ENCODE measurements at regions not wholly inside any gene's neighbourhood (a gene's known extent, or its start where the extent isn't known, plus 50 kb on each side); places are given as distances from the start of the nearest gene placed in this dataset.
A peak's percentile ranks its signal among the peaks of the same experiment; 100 is the strongest.

GRCh38 chr3:99248130-99248529 lies 346.6 kb upstream of the DCBLD2 start:
- Mint-ChIP-seq H3K9me3 (ENCODE audit: unreplicated experiment) (peaks cover 1% of the 10 kb centered on the region), H3K36me3 (ENCODE audit: low read depth, unreplicated experiment) (no peaks in the 10 kb centered on the region), H3K4me3 (ENCODE audit: unreplicated experiment) (no peak overlapping the region), H3K27me3 (ENCODE audit: low read depth, unreplicated experiment) (no peaks in the 10 kb centered on the region), H3K4me1 (ENCODE audit: low read depth, unreplicated experiment) (peaks cover 14% of the 10 kb centered on the region), H3K27ac (ENCODE audit: unreplicated experiment) (no peak overlapping the region)
- H3K9me3 ChIP-seq (ENCODE audit: insufficient read depth, low read depth, low read length) = no peaks in the 10 kb centered on the region
- H3K4me2 ChIP-seq (ENCODE audit: low read length) = peak overlapping the region; percentile 5
- H3K36me3 ChIP-seq (ENCODE audit: insufficient read depth, low read length) = no peaks in the 10 kb centered on the region
- FAIRE-seq (peak; percentile 88), DNase-seq (ENCODE audit: low read depth) (peak; percentile 52)
- no peaks in the 10 kb centered on the region for H3K79me2 ChIP-seq (ENCODE audit: insufficient read depth, low read length)
- peaks cover 21% of the 10 kb centered on the region for H3K4me1 ChIP-seq (ENCODE audit: insufficient read depth, low read length)
- H4K20me1 ChIP-seq (ENCODE audit: insufficient read depth, low read length) = no peaks in the 10 kb centered on the region
- H3K9ac ChIP-seq (ENCODE audit: low read length) = no peak overlapping the region
- H2AFZ ChIP-seq (ENCODE audit: low read depth, low read length) = no peak overlapping the region
- TF ChIP-seq EZH2 (IDR thresholded peaks at IDR 0.05; ENCODE audit: insufficient read depth, low read length) (no peak), CTCF (IDR thresholded peaks at IDR 0.05; ENCODE audit: insufficient read depth, low read depth, low read length) (no peak)
- H3K27me3 ChIP-seq (ENCODE audit: insufficient read depth, low read length) = no peaks in the 10 kb centered on the region
- no peak overlapping the region for H3K27ac ChIP-seq (ENCODE audit: low read depth, low read length)
- H3K4me3 ChIP-seq (ENCODE audit: insufficient read depth, low read depth, low read length) = no peak overlapping the region

GRCh38 chr3:99246010-99246654 lies 344.6 kb upstream of the DCBLD2 start:
- peak; percentile 50 for DNase-seq (ENCODE audit: low read depth)
- H3K9me3 Mint-ChIP-seq (ENCODE audit: unreplicated experiment) = peaks cover 1% of the 10 kb centered on the region
- H3K4me1 Mint-ChIP-seq (ENCODE audit: low read depth, unreplicated experiment) = peaks cover 22% of the 10 kb centered on the region
- Histone ChIP-seq H3K27me3 (ENCODE audit: insufficient read depth, low read length) (no peaks in the 10 kb centered on the region), H3K9ac (ENCODE audit: low read length) (no peak overlapping the region), H3K36me3 (ENCODE audit: insufficient read depth, low read length) (no peaks in the 10 kb centered on the region), H3K79me2 (ENCODE audit: insufficient read depth, low read length) (no peaks in the 10 kb centered on the region), H3K4me3 (ENCODE audit: insufficient read depth, low read depth, low read length) (no peak overlapping the region), H3K4me2 (ENCODE audit: low read length) (peak overlapping the region; percentile 13), H3K9me3 (ENCODE audit: insufficient read depth, low read depth, low read length) (no peaks in the 10 kb centered on the region), H3K4me1 (ENCODE audit: insufficient read depth, low read length) (peaks cover 21% of the 10 kb centered on the region), H4K20me1 (ENCODE audit: insufficient read depth, low read length) (no peaks in the 10 kb centered on the region), H3K27ac (ENCODE audit: low read depth, low read length) (no peak overlapping the region), H2AFZ (ENCODE audit: low read depth, low read length) (no peak overlapping the region)
- H3K36me3 Mint-ChIP-seq (ENCODE audit: low read depth, unreplicated experiment) = no peaks in the 10 kb centered on the region
- FAIRE-seq = no peak
- H3K27ac Mint-ChIP-seq (ENCODE audit: unreplicated experiment) = peak overlapping the region; percentile 23
- H3K27me3 Mint-ChIP-seq (ENCODE audit: low read depth, unreplicated experiment) = no peaks in the 10 kb centered on the region
- H3K4me3 Mint-ChIP-seq (ENCODE audit: unreplicated experiment) = peak overlapping the region; percentile 9
- no peak for TF ChIP-seq CTCF (IDR thresholded peaks at IDR 0.05; ENCODE audit: insufficient read depth, low read depth, low read length)
- TF ChIP-seq EZH2 (IDR thresholded peaks at IDR 0.05; ENCODE audit: insufficient read depth, low read length) = no peak

GRCh38 chr3:99242271-99242670 lies 340.8 kb upstream of the DCBLD2 start:
- no peaks in the 10 kb centered on the region for H3K27me3 Mint-ChIP-seq (ENCODE audit: low read depth, unreplicated experiment)
- Histone ChIP-seq H3K4me2 (ENCODE audit: low read length) (no peak overlapping the region), H3K9me3 (ENCODE audit: insufficient read depth, low read depth, low read length) (no peaks in the 10 kb centered on the region), H3K36me3 (ENCODE audit: insufficient read depth, low read length) (no peaks in the 10 kb centered on the region), H3K27ac (ENCODE audit: low read depth, low read length) (no peak overlapping the region), H3K4me1 (ENCODE audit: insufficient read depth, low read length) (peaks cover 5% of the 10 kb centered on the region), H3K4me3 (ENCODE audit: insufficient read depth, low read depth, low read length) (no peak overlapping the region), H2AFZ (ENCODE audit: low read depth, low read length) (no peak overlapping the region), H3K79me2 (ENCODE audit: insufficient read depth, low read length) (no peaks in the 10 kb centered on the region), H4K20me1 (ENCODE audit: insufficient read depth, low read length) (no peaks in the 10 kb centered on the region), H3K9ac (ENCODE audit: low read length) (no peak overlapping the region), H3K27me3 (ENCODE audit: insufficient read depth, low read length) (no peaks in the 10 kb centered on the region)
- H3K4me3 Mint-ChIP-seq (ENCODE audit: unreplicated experiment) = no peak overlapping the region
- H3K36me3 Mint-ChIP-seq (ENCODE audit: low read depth, unreplicated experiment) = no peaks in the 10 kb centered on the region
- TF ChIP-seq CTCF (IDR thresholded peaks at IDR 0.05; ENCODE audit: insufficient read depth, low read depth, low read length) (no peak), EZH2 (IDR thresholded peaks at IDR 0.05; ENCODE audit: insufficient read depth, low read length) (no peak)
- DNase-seq (ENCODE audit: low read depth) (peak; percentile 59), FAIRE-seq (peak; percentile 85)
- peaks cover 20% of the 10 kb centered on the region for H3K4me1 Mint-ChIP-seq (ENCODE audit: low read depth, unreplicated experiment)
- peak overlapping the region; percentile 41 for H3K27ac Mint-ChIP-seq (ENCODE audit: unreplicated experiment)
- peaks cover 1% of the 10 kb centered on the region for H3K9me3 Mint-ChIP-seq (ENCODE audit: unreplicated experiment)
